GM12801 (cell line): ENCODE measurements at regions not wholly inside any gene's neighbourhood (a gene's known extent, or its start where the extent isn't known, plus 50 kb on each side); places are given as distances from the start of the nearest gene placed in this dataset.

Source experiments
- TF ChIP-seq, protein P1 (sequence below): IDR thresholded peaks from one replicate; pipeline ENCODE4 v1.5.1; 2011; ENCODE audit warnings: control low read depth; ENCODE audit not compliant: insufficient read length; ENCODE audit errors: extremely low read depth

DNA sequence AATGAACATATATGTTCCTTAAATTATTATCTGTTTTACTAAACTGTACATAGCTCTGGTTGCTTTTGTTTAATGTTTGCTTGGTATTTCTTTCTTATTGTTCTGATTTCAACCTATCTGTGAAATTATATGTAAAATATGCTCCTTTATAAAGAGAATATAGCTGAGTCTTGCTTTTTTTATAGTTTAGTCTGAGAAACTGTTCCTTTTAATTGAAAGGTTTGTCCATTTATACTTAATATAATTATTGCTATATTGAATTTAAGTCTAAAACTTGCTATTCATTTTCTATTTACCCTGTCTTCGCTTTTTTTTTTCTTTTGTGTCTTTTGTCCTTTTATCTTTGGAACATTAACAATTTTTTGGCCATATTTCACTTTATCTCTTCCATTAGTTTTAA lies 712.0 kb downstream of the MAT2B start:
- TF ChIP-seq, protein P1, sequence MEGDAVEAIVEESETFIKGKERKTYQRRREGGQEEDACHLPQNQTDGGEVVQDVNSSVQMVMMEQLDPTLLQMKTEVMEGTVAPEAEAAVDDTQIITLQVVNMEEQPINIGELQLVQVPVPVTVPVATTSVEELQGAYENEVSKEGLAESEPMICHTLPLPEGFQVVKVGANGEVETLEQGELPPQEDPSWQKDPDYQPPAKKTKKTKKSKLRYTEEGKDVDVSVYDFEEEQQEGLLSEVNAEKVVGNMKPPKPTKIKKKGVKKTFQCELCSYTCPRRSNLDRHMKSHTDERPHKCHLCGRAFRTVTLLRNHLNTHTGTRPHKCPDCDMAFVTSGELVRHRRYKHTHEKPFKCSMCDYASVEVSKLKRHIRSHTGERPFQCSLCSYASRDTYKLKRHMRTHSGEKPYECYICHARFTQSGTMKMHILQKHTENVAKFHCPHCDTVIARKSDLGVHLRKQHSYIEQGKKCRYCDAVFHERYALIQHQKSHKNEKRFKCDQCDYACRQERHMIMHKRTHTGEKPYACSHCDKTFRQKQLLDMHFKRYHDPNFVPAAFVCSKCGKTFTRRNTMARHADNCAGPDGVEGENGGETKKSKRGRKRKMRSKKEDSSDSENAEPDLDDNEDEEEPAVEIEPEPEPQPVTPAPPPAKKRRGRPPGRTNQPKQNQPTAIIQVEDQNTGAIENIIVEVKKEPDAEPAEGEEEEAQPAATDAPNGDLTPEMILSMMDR, result no peak

DNA sequence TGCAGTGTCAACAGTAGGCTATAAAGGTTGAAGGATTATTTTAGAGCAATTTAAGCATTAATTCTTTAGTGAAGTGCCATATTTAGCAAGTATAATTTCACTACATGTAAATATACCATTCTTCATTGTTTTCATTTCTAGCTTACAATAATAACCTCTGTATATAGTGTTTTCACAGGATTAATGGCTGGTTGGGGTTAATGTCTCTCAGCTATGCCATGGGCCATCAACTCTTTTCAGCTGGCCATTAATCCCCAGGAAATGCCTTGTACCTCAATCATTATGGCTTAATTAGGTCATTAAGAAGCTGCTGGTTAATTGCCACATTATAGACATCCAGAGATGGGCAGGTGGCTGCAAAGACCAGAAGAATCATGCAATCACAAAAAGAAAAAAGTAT lies 715.1 kb downstream of the MAT2B start:
- TF ChIP-seq, protein P1, result no peak

DNA sequence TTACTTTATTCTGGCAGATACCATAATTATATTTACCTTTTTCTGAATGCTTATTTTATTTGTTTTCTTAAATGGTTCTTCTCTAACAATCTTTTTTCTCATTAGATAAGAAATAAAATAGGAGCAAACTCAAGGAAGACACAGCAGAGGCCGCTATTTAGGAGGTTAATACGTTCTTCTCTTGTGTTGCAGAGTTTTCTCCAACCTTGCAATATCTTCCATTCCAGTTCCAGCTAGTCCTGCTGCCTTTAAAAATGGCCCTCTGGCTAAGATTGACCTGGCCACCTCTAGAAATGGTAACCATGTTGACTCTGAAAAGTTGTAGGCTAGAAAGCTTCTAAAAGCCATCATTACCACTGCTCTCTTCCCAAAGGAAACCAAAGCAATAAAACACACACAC lies 718.8 kb downstream of the MAT2B start:
- TF ChIP-seq, protein P1, result no peak

DNA sequence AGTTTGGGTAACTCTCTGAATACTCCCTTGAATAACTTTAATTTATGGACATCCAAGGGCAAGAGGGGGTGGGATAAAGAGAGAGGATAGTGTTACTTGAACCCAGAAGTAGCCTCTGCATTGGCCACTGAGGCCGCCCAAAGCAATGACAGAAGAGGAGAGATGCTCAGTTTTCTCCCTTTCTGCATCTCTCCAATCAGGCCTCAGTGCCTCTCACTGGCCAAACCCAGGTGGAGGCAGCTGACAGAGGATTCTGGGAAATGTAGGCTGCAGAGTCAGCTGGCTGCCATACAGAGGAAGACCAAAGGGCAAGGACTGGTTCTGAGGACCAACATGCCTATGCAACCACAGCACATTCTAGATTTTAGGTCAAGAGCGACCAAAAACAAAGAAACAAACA lies 719.4 kb downstream of the MAT2B start:
- TF ChIP-seq, protein P1, result no peak

DNA sequence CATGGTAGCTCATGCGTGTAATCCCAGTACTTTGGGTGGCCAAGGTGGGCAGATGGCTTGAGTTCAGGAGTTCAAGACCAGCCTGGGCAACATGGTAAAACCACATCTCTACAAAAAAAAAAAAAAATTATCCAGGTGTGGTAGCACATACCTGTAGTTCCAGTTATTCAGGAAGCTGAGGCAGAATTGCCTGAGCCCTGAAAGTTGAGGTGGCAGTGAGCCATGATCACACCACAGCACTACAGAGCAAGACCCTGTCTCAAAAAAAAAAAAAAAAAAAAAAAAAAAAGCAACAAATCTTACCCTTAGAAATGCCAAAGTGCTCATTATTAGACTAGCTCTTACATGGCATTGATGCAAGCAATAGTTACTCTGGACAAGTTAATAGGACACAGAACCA lies 724.9 kb downstream of the MAT2B start:
- TF ChIP-seq, protein P1, result no peak

DNA sequence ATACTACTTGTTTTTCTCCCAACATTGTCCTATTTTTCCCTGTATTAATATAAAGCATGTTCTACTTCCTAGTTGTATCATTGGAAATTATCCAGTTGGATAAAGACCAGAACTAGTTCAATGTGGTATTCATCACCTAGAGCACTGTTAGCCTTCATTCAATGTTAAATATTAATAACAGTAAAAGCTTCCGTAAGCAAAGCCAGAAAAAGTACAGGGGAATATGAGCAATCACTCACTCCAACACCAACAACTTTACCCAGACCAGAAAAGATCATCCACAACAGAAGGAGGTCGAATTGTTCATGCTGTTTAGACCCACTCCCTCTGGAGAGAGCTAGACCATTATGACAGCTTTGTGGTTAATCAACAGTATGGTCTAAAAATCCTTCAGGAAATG lies 728.4 kb downstream of the MAT2B start:
- TF ChIP-seq, protein P1, result no peak

DNA sequence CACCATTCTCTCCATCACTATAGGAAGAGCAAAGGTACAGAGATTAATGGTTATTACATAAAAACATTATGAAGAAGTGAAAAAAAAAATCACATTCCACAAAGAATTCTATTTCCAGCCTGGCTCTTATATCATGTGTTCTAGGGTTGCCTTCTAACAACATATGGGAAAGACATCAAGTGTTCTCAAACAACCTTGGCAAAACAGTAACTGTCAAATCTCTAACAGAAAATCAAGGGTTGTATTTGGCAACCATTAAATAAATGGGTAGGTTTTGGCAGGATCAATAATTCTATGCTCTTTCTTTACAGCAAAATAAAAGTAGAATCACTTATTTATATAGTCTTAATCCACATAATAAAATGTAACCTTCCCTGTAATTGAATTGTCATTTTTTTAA lies 728.9 kb downstream of the MAT2B start:
- TF ChIP-seq, protein P1, result no peak
